AG04449 (cell line): ENCODE measurements at regions not wholly inside any gene's neighbourhood (a gene's known extent, or its start where the extent isn't known, plus 50 kb on each side); places are given as distances from the start of the nearest gene placed in this dataset.
"Not testable (repeated sequence)": the region's sequence is repeated elsewhere in the genome, so short reads cannot be mapped to it uniquely, and the experiment has no call there.

Source experiments
- CTCF ChIA-PET: fragments of 350-600 bp; formaldehyde crosslinking; extraction: SDS; loops from one replicate; lab custom pipeline; 2021; ENCODE audit warnings: antibody characterized with exemption; lab: Yijun Ruan, JAX
- POLR2A ChIA-PET: fragments of 400-600, 350-600 bp; formaldehyde crosslinking; extraction: SDS; loops from one replicate; lab custom pipeline; 2020; ENCODE audit warnings: antibody characterized with exemption, inconsistent platforms; lab: Yijun Ruan, JAX
- DNase-seq: peaks from one replicate; pipeline ENCODE4 v3.0.0-alpha.2; 2010; ENCODE audit warnings: low read depth, low spot score
- H3K4me3 ChIP-seq: 2 replicates; pipeline ENCODE4 v1.5.1; 2011; ENCODE audit warnings: low read depth, mild to moderate bottlenecking, control low read depth, low read length
- TF ChIP-seq, protein P1 (sequence below): IDR thresholded peaks from one replicate; pipeline ENCODE4 v1.5.1; 2011; ENCODE audit warnings: mild to moderate bottlenecking, moderate library complexity, low read length, control low read depth, inconsistent platforms; ENCODE audit not compliant: insufficient read depth; ENCODE audit errors: missing control alignments

DNA sequence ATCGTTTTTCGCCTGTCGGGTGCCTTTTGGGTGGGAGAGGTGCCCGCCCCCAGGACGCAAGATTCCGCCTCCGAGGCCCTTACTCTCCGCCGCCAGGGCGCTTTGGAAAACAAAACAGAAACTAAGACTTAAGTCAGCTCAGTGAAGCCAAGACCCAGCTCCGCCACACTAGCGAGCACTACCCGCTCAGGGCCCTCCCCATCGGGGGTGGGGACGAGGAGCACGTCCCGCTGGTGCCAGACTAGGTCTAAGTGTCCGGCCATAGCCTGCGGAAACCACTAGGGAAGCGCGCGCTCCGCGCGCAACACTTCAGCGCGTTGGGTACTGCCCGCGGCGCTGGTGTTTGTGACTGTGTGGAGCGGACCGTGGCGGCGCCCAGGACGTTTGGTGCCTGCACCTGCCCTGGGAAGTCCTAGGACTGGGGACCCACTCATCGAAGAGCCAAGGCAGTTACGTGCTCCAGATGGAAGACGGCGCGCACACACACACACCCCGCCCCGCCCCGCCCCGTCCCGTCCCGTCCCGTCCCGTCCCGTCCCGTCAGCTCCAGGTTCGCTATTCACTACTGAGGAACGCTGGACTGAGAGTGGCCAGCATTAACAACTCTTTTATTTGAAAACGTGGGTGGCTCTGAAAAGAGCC is 57.6 kb upstream of the BOLA1 start:
- DNase-seq, CTCF ChIA-PET, H3K4me3 ChIP-seq, POLR2A ChIA-PET: not testable (repeated sequence)

DNA sequence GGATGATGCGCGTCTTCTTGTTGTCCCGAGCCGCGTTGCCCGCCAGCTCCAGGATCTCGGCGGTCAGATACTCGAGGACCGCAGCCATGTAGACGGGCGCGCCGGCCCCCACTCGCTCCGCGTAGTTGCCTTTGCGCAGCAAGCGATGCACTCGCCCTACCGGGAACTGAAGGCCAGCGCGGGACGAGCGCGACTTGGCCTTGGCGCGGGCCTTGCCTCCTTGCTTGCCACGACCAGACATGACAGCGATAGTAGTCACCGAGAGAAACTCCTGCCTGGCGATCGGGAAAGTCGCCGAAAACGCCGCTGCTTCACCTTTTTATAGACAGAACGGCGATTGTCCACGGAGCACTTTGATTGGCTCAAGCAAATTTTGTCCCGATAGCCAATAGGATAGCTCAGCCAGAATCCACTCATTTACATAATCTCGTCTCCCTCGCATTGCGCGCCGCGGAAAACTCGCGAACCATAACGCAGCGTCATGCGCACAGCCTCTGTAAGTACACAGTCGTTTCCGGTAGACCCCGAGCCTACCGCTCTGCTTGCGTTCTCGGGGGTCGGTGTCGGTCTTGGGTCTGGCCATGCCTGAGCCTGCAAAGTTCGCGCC is 56.8 kb upstream of the BOLA1 start:
- DNase-seq, H3K4me3 ChIP-seq, CTCF ChIA-PET: not testable (repeated sequence)
- POLR2A ChIA-PET = interaction anchor here (4.0 kb wide), 1 partner anchor 45 kb away, joined by 39 read pairs; a partner anchor contains a TSS

DNA sequence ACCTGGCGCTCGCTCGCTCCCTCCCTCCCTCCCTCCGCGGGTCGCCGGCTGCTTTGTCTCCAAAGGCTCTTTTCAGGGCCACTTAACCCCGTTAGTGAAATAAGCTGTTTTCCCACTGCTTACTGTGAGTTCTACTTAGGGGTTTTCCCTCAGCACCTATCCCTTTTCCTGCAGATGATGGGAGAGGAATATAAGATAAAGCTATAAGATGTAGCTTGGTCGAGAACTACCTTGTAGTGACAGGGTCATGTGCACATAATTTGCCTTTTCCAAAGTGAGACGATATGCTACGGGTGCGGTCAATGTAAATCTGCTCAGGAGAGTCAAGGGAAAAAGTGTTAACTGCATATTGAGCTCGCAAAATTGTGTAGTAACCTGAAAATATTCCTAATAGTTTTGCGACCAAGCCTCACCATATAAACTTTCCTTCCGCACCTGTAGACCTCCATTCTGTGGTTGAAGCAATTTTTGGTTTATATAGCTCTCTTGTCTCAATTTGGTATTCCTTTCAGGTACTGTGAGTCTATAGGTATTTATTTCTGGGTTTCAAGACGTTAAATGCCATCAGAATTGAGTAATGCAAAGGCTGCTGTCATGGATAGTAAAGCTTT is 55.8 kb upstream of the BOLA1 start:
- ChIA-PET POLR2A (interaction anchor here (0.9 to 4.0 kb wide), 2 partner anchors 31 to 44 kb away, joined by 3 to 39 read pairs; a partner anchor contains a TSS), CTCF (no interaction called here)
- DNase-seq = no peak
- TF ChIP-seq, protein P1, sequence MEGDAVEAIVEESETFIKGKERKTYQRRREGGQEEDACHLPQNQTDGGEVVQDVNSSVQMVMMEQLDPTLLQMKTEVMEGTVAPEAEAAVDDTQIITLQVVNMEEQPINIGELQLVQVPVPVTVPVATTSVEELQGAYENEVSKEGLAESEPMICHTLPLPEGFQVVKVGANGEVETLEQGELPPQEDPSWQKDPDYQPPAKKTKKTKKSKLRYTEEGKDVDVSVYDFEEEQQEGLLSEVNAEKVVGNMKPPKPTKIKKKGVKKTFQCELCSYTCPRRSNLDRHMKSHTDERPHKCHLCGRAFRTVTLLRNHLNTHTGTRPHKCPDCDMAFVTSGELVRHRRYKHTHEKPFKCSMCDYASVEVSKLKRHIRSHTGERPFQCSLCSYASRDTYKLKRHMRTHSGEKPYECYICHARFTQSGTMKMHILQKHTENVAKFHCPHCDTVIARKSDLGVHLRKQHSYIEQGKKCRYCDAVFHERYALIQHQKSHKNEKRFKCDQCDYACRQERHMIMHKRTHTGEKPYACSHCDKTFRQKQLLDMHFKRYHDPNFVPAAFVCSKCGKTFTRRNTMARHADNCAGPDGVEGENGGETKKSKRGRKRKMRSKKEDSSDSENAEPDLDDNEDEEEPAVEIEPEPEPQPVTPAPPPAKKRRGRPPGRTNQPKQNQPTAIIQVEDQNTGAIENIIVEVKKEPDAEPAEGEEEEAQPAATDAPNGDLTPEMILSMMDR = no peak
- peak overlapping the region; percentile 76 for H3K4me3 ChIP-seq

DNA sequence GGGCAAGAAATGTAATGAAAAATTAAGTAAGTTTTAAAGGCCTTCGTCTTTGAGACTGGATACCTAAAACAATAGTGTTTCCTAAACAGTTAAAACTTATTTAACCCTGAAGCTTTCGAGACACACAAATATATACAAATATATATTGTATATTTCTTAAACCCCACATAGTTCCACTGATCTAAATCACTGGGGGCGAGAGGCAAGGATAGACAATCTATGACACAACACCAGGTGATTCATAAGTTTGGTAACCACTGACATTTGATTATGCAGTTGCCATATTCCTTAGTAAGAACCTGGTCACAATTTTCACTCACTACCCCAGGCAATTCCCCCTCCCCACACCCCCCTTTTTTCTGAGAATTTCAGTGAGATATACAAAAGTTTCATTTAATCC is 55.3 kb upstream of the BOLA1 start:
- POLR2A ChIA-PET = interaction anchor here (0.9 to 4.0 kb wide), 2 partner anchors 32 to 43 kb away, joined by 3 to 39 read pairs; a partner anchor contains a TSS
- CTCF ChIA-PET = no interaction called here
- peak overlapping the region; percentile 76 for H3K4me3 ChIP-seq
- TF ChIP-seq, protein P1 = no peak
- no peak for DNase-seq

DNA sequence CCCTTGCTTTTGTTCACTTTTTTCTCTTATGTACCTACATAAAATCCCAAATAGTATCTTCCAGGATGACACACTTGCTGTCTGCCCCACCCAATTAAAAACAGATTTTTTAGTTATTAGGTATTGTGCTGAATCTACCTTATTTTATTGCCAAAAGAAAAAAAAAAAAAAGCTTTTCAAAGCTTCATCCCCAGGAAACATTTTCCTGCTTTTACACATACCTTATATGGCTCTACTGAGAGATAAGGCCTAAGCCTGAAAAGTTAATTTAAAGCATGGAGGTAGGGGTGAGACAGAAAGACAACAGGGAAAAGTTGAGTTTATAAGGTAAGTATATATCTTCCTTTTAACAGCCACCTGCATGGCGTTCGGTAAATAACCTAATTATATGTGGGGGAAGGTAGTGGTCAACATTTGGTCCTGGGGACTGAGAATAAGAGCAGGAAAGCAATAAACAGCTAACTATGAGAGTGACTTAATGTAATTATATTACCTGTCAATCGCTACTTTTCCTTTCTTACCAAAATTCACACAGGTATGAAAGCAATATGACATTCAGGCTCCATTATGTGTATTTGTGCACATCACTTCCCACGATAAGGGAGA is 54.6 kb upstream of the BOLA1 start:
- POLR2A ChIA-PET = interaction anchor here (4.0 kb wide), 1 partner anchor 42 kb away, joined by 39 read pairs; a partner anchor contains a TSS
- TF ChIP-seq, protein P1 = no peak
- CTCF ChIA-PET = interaction anchor here (1.3 kb wide), 1 partner anchor 116 kb away, joined by 4 read pairs; no protein-coding TSS in a partner anchor
- no peak for DNase-seq
- H3K4me3 ChIP-seq = no peak overlapping the region; the same call in 1 of the 2 replicates

DNA sequence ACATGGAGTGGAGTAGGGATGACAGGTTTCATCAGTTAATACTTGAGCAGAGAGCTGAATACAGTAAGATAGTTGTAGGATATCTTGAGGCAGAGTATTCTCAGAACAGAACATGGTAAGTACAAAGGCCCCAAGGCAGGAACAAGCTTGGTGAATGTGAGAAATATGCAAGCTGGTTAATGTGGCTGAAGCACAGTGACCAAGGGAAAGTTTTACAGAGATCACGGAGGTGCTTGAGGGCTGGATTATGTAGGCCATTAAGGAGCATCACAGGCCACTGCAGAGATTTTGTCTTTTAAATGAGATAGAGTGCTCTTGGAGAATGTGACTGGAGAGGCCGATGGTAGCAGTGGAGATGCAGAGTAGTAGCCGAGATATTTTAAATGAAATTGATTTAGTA is 54.0 kb upstream of the BOLA1 start:
- TF ChIP-seq, protein P1 = no peak
- no peak overlapping the region for H3K4me3 ChIP-seq
- POLR2A ChIA-PET = interaction anchor here (4.0 kb wide), 1 partner anchor 42 kb away, joined by 39 read pairs; a partner anchor contains a TSS
- no peak for DNase-seq
- CTCF ChIA-PET = interaction anchor here (1.3 to 1.4 kb wide), 2 partner anchors 41 to 115 kb away, joined by 3 to 4 read pairs; no protein-coding TSS in a partner anchor
